ENCODE measurements at regions not wholly inside any gene's neighbourhood (a gene's known extent, or its start where the extent isn't known, plus 50 kb on each side); places are given as distances from the start of the nearest gene placed in this dataset.

DNA sequence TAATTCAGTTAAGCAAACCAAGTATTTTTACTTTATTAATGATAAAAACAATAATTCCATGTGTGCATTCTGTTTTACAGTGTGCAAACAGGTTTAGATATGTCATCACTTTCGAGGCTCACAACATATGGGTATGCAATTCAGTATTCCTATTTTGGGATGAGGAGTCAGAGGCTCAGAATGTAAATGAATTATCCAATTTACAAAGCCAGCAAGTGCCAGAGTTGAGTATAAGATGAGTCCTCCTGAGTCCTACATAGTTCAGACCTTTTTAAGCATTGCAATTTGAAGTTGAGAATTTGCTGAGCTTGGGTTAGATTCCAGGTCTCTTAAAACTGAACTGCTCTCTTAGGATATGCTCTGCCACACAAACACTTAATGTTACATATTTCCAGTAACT is 424.2 kb upstream of the ROBO2 start:
- Histone ChIP-seq H3K4me1 (no peaks in the 10 kb centered on the region), H3K27me3 (no peaks in the 10 kb centered on the region), H3K36me3 (no peaks in the 10 kb centered on the region), H3K9me3 (no peaks in the 10 kb centered on the region), H3K4me3 (no peak overlapping the region), H3K27ac (no peak overlapping the region)
- DNase-seq (no peak), ATAC-seq (no peak)
- no peak for TF ChIP-seq POLR2A (IDR thresholded peaks at IDR 0.05)
- TF ChIP-seq, protein P1, sequence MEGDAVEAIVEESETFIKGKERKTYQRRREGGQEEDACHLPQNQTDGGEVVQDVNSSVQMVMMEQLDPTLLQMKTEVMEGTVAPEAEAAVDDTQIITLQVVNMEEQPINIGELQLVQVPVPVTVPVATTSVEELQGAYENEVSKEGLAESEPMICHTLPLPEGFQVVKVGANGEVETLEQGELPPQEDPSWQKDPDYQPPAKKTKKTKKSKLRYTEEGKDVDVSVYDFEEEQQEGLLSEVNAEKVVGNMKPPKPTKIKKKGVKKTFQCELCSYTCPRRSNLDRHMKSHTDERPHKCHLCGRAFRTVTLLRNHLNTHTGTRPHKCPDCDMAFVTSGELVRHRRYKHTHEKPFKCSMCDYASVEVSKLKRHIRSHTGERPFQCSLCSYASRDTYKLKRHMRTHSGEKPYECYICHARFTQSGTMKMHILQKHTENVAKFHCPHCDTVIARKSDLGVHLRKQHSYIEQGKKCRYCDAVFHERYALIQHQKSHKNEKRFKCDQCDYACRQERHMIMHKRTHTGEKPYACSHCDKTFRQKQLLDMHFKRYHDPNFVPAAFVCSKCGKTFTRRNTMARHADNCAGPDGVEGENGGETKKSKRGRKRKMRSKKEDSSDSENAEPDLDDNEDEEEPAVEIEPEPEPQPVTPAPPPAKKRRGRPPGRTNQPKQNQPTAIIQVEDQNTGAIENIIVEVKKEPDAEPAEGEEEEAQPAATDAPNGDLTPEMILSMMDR (IDR thresholded peaks at IDR 0.05) = no peak
- intact Hi-C loops (cut with DNase I) = no loop called here
- 40 to 46% (median 43%) methylated on average over 1 of the region's 1 CpG for WGBS, 4 donors

GRCh38 chr3:76624164-76624563 is 415.7 kb upstream of the ROBO2 start:
- intact Hi-C loops (cut with DNase I) = no loop called here
- no peak overlapping the region for H3K4me3 ChIP-seq
- ATAC-seq (no peak), DNase-seq (no peak)
- 77 to 85% (median 79%) methylated on average over 6 of the region's 6 CpGs for WGBS, 4 donors
- no peaks in the 10 kb centered on the region for H3K27me3 ChIP-seq
- H3K27ac ChIP-seq = no peak overlapping the region
- no peaks in the 10 kb centered on the region for H3K9me3 ChIP-seq
- no peaks in the 10 kb centered on the region for H3K4me1 ChIP-seq
- TF ChIP-seq, protein P1 (IDR thresholded peaks at IDR 0.05) = no peak
- no peaks in the 10 kb centered on the region for H3K36me3 ChIP-seq

- Histone ChIP-seq H3K27me3 (no peaks in the 10 kb centered on the region), H3K4me1 (no peaks in the 10 kb centered on the region), H3K4me3 (no peak overlapping the region), H3K36me3 (no peaks in the 10 kb centered on the region), H3K9me3 (no peaks in the 10 kb centered on the region), H3K27ac (no peak overlapping the region)
- DNase-seq (no peak), ATAC-seq (no peak)
- 26 to 51% (median 41%) methylated on average over 4 of the region's 4 CpGs for WGBS, 4 donors
- intact Hi-C loops (cut with DNase I) = no loop called here
- TF ChIP-seq, protein P1 (IDR thresholded peaks at IDR 0.05) = no peak
- TF ChIP-seq POLR2A (IDR thresholded peaks at IDR 0.05) = no peak
Observed at GRCh38 chr3:76627236-76627635, 412.7 kb upstream of the ROBO2 start.

- intact Hi-C loops (cut with DNase I) = no loop called here
- H3K27ac ChIP-seq = no peak overlapping the region
- 81 to 91% (median 86%) methylated on average over 4 of the region's 4 CpGs for WGBS, 4 donors
Observed at GRCh38 chr3:76631251-76631650, 408.6 kb upstream of the ROBO2 start.

More at GRCh38 chr3:76631251-76631650, 408.6 kb upstream of the ROBO2 start:
- H3K27me3 ChIP-seq = no peaks in the 10 kb centered on the region
- H3K4me1 ChIP-seq = no peaks in the 10 kb centered on the region
- no peak for DNase-seq
- no peak overlapping the region for H3K4me3 ChIP-seq
- H3K36me3 ChIP-seq = no peaks in the 10 kb centered on the region
- no peak for TF ChIP-seq POLR2A (IDR thresholded peaks at IDR 0.05)
- TF ChIP-seq, protein P1 (IDR thresholded peaks at IDR 0.05) = no peak
- H3K9me3 ChIP-seq = no peaks in the 10 kb centered on the region
- ATAC-seq = no peak
